ENCODE measurements at regions not wholly inside any gene's neighbourhood (a gene's known extent, or its start where the extent isn't known, plus 50 kb on each side); places are given as distances from the start of the nearest gene placed in this dataset.

DNA sequence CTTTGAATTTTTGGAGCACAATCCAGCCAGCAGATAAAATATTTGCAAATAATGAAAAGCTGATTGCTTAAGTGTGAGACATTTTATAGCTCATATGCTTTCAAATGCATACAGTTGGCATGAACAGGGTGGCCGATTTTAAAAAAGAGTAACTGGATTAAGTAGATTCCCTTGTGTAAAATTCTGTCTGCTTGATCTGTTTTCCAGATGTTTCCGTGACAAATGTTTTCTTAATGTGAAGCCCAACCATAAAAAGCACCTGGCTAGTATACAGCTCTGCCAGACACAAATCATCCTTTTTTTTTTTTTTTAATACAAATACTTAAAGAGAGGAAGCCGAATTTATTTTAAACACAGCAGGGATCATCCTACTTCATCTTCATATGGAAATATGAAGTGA, 440.7 kb downstream of the CCER1 start:
- no peak overlapping the region for H3K4me2 ChIP-seq
- H3K9ac ChIP-seq, result no peak overlapping the region
- no peak overlapping the region for H3K4me3 ChIP-seq
- peaks cover 0 to 5% (median 0%) of the 10 kb centered on the region in 10 experiments; a peak in 1 of 20 replicates for H3K4me1 ChIP-seq
- no peaks in the 10 kb centered on the region for H3K27me3 ChIP-seq
- H3K27ac ChIP-seq, result no peak overlapping the region
- H4K20me1 ChIP-seq, result no peaks in the 10 kb centered on the region
- TF ChIP-seq Cebpa-rat (IDR thresholded peaks at IDR 0.05), result no peak
- no peaks in the 10 kb centered on the region for H3K9me3 ChIP-seq (replicated peaks in 1 of 11)
- H3K36me3 ChIP-seq, result no peaks in the 10 kb centered on the region

DNA sequence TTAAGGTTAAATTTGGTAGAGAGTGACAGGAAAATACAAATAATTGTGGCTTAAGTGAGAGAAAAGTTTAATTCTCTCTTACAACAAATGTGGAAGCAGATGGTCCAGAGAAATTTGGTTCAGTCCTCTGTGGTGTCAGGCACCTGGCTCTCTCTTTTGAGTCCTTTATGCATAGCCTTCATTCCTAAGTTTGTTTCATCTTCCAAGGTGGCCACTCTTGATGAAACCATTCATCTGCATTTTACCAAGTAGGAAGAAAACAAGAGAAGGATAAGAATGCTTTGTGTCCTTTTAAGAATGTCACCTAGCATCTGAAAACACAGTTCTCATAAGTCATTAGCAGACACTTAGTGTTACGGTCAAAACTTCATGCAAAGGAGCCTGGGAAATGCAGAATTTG, 442.5 kb downstream of the CCER1 start:
- H3K4me2 ChIP-seq, result no peak overlapping the region
- no peaks in the 10 kb centered on the region for H3K27me3 ChIP-seq
- no peaks in the 10 kb centered on the region for H3K9me3 ChIP-seq (replicated peaks in 1 of 11)
- H4K20me1 ChIP-seq, result no peaks in the 10 kb centered on the region
- no peak for TF ChIP-seq Cebpa-rat (IDR thresholded peaks at IDR 0.05)
- H3K4me3 ChIP-seq, result no peak overlapping the region
- no peak overlapping the region for H3K27ac ChIP-seq
- H3K4me1 ChIP-seq, result peaks cover 0 to 5% (median 0%) of the 10 kb centered on the region in 10 experiments; a peak in 1 of 20 replicates
- no peaks in the 10 kb centered on the region for H3K36me3 ChIP-seq
- no peak overlapping the region for H3K9ac ChIP-seq

DNA sequence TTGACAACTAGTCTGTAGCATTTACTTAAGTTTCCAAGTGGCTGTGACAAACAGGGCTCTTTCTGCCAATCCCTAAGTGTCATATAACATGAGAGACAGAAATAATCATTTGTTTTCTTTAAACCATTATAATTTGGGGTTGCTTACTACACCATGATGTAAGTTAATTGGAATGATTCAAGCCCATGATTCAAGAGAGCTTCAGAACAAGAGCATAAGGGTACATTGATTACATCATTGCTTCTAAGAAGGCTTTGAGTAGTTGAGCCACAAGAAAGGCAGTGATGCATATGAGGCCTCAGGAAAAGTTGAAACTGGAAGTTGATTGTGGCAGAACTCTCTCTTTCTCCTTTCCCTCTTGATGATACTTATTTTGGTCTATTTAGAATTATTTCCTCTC, 444.0 kb downstream of the CCER1 start:
- Histone ChIP-seq H3K4me3 (no peak overlapping the region), H3K9ac (no peak overlapping the region), H3K27me3 (no peaks in the 10 kb centered on the region), H3K36me3 (no peaks in the 10 kb centered on the region), H4K20me1 (no peaks in the 10 kb centered on the region), H3K9me3 (replicated peaks in 1 of 11) (no peaks in the 10 kb centered on the region), H3K27ac (no peak overlapping the region), H3K4me2 (no peak overlapping the region), H3K4me1 (peaks cover 0 to 5% (median 0%) of the 10 kb centered on the region in 10 experiments; a peak in 1 of 20 replicates)
- TF ChIP-seq Cebpa-rat (IDR thresholded peaks at IDR 0.05), result no peak

DNA sequence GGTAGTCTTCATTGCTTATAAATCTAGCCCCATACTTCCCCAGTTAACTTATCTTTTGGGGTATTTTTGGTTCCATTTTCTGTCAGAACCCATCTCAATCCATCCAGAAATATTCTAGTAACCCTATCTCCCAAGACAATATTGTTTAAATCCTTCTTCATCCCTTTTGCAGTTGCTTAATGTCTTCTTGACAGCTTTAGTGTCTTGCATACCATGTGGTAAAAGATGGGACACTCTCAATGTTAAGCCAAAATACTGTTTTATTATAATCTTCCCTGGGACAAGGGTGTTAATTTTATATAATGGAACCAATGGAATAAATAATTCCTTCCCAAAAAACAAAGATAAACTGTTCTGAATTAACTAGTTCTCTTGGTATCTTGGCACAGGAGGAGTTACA, 450.2 kb downstream of the CCER1 start:
- H3K4me3 ChIP-seq, result no peak overlapping the region
- TF ChIP-seq Cebpa-rat (IDR thresholded peaks at IDR 0.05), result no peak
- no peaks in the 10 kb centered on the region for H4K20me1 ChIP-seq
- H3K27ac ChIP-seq, result no peak overlapping the region
- no peaks in the 10 kb centered on the region for H3K27me3 ChIP-seq
- no peak overlapping the region for H3K9ac ChIP-seq
- H3K9me3 ChIP-seq (replicated peaks in 1 of 11), result peaks cover 0 to 6% (median 0%) of the 10 kb centered on the region in 11 experiments; a peak in 1 of 22 replicates
- no peak overlapping the region for H3K4me2 ChIP-seq
- H3K36me3 ChIP-seq, result no peaks in the 10 kb centered on the region
- H3K4me1 ChIP-seq, result no peaks in the 10 kb centered on the region

DNA sequence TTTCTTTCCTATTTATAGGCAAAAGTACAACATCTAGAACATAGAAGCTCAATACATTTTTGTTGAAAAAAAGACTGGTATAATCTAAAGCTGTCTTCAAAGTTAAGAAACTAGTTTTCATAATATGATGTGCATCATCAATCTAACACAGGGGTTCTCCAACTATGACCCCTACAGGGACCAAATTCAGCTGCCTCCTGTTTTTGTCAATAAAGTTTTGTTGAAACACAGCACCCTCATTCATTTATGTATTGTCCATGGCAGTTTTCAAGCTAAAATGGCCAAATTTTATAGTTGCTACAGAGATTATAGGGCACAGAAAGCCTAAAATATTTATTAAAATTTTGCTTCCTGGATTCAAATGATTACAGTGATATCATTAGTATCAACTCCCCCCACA, 452.9 kb downstream of the CCER1 start:
- Histone ChIP-seq H3K4me1 (no peaks in the 10 kb centered on the region), H3K27ac (no peak overlapping the region), H4K20me1 (no peaks in the 10 kb centered on the region), H3K9me3 (replicated peaks in 1 of 11) (peaks cover 0 to 6% (median 0%) of the 10 kb centered on the region in 11 experiments; a peak in 1 of 22 replicates), H3K9ac (no peak overlapping the region), H3K4me2 (no peak overlapping the region), H3K4me3 (no peak overlapping the region), H3K27me3 (no peaks in the 10 kb centered on the region), H3K36me3 (no peaks in the 10 kb centered on the region)
- TF ChIP-seq Cebpa-rat (IDR thresholded peaks at IDR 0.05), result no peak

DNA sequence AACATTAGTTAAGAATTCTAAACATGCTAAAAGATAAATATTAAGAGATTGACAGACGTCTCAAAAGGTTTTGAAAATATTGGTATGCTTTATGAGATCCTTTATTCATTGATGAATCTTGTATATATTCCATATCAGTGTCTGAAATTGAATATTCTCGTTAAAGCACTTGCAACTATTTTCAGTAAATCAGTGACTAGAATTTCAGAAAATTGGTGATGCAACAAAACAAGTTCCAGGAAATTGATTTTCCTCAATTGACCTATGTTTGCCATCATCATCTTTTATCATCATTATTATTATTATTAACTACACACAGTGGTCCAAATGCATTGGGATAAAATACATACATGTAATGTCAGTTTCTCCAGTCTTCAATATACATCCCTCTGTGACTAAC, 453.6 kb downstream of the CCER1 start:
- no peak overlapping the region for H3K9ac ChIP-seq
- no peak overlapping the region for H3K4me2 ChIP-seq
- no peak for TF ChIP-seq Cebpa-rat (IDR thresholded peaks at IDR 0.05)
- H3K9me3 ChIP-seq (replicated peaks in 1 of 11), result peaks cover 0 to 6% (median 0%) of the 10 kb centered on the region in 11 experiments; a peak in 1 of 22 replicates
- no peaks in the 10 kb centered on the region for H3K4me1 ChIP-seq
- no peaks in the 10 kb centered on the region for H3K27me3 ChIP-seq
- H3K4me3 ChIP-seq, result no peak overlapping the region
- H3K36me3 ChIP-seq, result no peaks in the 10 kb centered on the region
- H3K27ac ChIP-seq, result no peak overlapping the region
- H4K20me1 ChIP-seq, result no peaks in the 10 kb centered on the region

DNA sequence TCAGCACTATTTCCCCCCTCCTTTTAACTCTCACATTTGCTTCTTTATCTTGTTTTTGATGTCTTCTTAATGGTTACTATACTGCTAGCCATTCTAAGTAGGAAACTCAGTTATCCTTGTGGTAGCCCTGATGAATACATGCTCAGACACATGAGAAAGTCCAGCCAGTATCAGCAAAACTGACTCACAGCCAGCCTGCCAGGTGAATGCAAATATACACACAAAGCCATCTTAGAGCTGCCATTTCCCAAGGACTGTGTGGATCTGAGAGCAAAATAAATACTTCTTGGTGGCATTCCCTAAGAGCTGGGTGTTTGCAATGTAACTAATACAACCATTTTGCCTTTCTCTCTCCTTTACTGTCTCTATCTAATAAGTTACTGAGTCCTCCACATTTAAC, 455.2 kb downstream of the CCER1 start:
- no peaks in the 10 kb centered on the region for H3K36me3 ChIP-seq
- no peak overlapping the region for H3K27ac ChIP-seq
- H3K9me3 ChIP-seq (replicated peaks in 1 of 11), result peaks cover 0 to 6% (median 0%) of the 10 kb centered on the region in 11 experiments; a peak in 1 of 22 replicates
- H3K27me3 ChIP-seq, result no peaks in the 10 kb centered on the region
- no peaks in the 10 kb centered on the region for H3K4me1 ChIP-seq
- no peak overlapping the region for H3K4me2 ChIP-seq
- TF ChIP-seq Cebpa-rat (IDR thresholded peaks at IDR 0.05), result no peak
- H3K9ac ChIP-seq, result no peak overlapping the region
- no peaks in the 10 kb centered on the region for H4K20me1 ChIP-seq
- H3K4me3 ChIP-seq, result no peak overlapping the region

DNA sequence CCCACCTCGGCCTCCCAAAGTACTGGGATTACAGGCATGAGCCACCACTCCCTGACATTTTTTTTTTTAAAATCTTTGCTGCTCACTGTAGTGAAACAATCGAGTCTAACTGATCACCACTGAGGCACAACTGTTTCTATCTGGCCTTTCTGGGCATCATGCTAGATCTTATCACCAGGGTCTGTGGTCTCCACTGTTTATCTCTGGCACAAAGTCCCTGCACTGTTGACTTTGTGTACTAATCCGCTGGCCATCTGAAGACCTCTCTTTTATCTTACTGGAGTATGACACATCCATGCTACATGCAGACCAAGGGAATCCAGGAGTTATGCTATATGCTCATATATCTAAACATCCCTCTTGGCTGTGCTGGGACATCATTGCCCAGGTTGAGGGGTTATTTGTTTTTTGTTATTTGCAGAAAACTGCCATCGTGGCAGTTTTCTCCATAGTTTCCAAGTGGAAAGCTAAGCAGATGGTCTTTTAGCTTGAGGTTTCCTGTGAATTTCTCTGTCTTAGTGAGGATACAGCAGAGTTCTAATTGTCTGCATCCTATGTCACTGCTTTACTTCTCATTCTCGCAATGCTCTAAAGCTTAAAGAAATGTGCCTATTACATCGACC, 456.9 kb downstream of the CCER1 start:
- Histone ChIP-seq H3K36me3 (no peaks in the 10 kb centered on the region), H3K4me1 (no peaks in the 10 kb centered on the region), H3K4me3 (no peak overlapping the region), H3K27ac (no peak overlapping the region), H3K9me3 (replicated peaks in 1 of 11) (peaks cover 0 to 1% (median 0%) of the 10 kb centered on the region in 11 experiments; a peak in 1 of 22 replicates), H4K20me1 (no peaks in the 10 kb centered on the region), H3K4me2 (no peak overlapping the region), H3K9ac (no peak overlapping the region), H3K27me3 (no peaks in the 10 kb centered on the region)
- TF ChIP-seq Cebpa-rat (IDR thresholded peaks at IDR 0.05), result no peak

DNA sequence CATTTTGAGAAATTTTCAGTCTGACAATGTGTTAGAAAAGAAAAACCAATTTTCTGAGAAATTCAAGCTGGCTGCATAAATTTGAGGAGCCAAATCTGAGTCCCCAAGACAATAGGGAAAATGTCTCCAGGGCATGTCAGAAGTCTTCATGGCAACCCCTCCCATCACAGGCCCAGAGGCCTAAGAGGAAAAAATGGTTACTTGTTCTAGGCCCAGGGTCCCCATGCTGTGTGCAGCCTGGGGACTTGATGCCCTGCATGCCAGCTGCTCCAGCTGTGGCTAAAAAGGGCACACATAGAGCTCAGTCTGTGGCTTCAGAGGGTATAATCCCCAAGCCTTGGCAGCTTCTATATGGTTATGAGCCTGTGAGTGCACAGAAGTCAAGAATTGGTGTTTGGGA, 464.6 kb downstream of the CCER1 start:
- H3K27me3 ChIP-seq, result no peaks in the 10 kb centered on the region
- H4K20me1 ChIP-seq, result no peaks in the 10 kb centered on the region
- no peak overlapping the region for H3K9ac ChIP-seq
- peaks cover 16 to 28% (median 21%) of the 10 kb centered on the region in 11 experiments for H3K9me3 ChIP-seq (replicated peaks in 1 of 11)
- no peaks in the 10 kb centered on the region; a peak in 1 of 22 replicates for H3K36me3 ChIP-seq
- TF ChIP-seq Cebpa-rat (IDR thresholded peaks at IDR 0.05), result no peak
- H3K4me3 ChIP-seq, result no peak overlapping the region
- H3K4me2 ChIP-seq, result no peak overlapping the region
- H3K4me1 ChIP-seq, result no peaks in the 10 kb centered on the region
- no peak overlapping the region for H3K27ac ChIP-seq

DNA sequence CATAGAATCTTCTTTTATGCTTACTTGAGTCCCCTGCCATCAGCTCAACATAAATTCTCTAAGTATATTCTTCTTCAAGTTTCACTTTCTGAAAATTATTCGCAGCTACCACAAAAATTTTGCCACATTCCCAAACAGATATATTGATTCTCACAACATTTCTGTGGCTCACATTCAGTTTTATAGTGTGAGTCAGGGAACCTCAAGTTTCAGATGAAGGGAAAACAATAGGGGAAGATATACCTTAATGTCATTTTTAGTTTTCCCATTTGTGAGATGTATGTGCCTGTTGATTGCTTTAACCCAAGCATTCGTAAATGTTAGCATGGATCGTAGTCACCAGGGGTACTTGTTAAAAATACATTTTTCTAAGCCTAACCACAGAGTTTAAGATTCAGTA, 465.8 kb downstream of the CCER1 start:
- no peaks in the 10 kb centered on the region; a peak in 1 of 22 replicates for H3K36me3 ChIP-seq
- TF ChIP-seq Cebpa-rat (IDR thresholded peaks at IDR 0.05), result no peak

More for the DNA sequence above, 465.8 kb downstream of the CCER1 start:
- Histone ChIP-seq H3K4me2 (no peak overlapping the region), H3K27me3 (no peaks in the 10 kb centered on the region), H3K27ac (no peak overlapping the region), H4K20me1 (no peaks in the 10 kb centered on the region), H3K4me1 (no peaks in the 10 kb centered on the region), H3K4me3 (no peak overlapping the region), H3K9ac (no peak overlapping the region), H3K9me3 (replicated peaks in 1 of 11) (peaks cover 16 to 28% (median 21%) of the 10 kb centered on the region in 11 experiments)

Measured in BLaER1 treated with 17β-estradiol and CSF1 and Interleukin-3, amounts not matched to agents 10 nM and 100 nM (cell line).